K562 (cell line): ENCODE measurements at regions not wholly inside any gene's neighbourhood (a gene's known extent, or its start where the extent isn't known, plus 50 kb on each side); places are given as distances from the start of the nearest gene placed in this dataset.

ENCODE experiments used
- ATAC-seq: fragments of 200-7000 bp; cut with Tn5 transposase; 3 replicates; pipeline ENCODE4 v1.9.1; 2020; ENCODE audit warnings: moderate library complexity
- BruUV-seq: library from RNA; stranded (reverse); fragments of 400-500 nt; replicated peaks from 2 replicates; lab custom pipeline; 2021; lab: Mats Ljungman, UMichigan
- CTCF ChIA-PET: fragments of 300-600 bp; formaldehyde crosslinking; extraction: SDS; loops from one replicate; lab custom pipeline; 2021; ENCODE audit warnings: low intra/inter-chr PET ratio; lab: Yijun Ruan, JAX
- POLR2A ChIA-PET: fragments of 300-600, 350-650 bp; sonication (Branson Sonifier 250); formaldehyde crosslinking; extraction: SDS; loops from one replicate; lab custom pipeline; 2021; ENCODE audit warnings: antibody characterized with exemption, inconsistent platforms; lab: Yijun Ruan, JAX
- DNase-seq, 4 experiments: peaks; one replicate each; pipeline versions ENCODE4 v3.0.0 to v3.0.0-alpha.2; 2011 to 2018; ENCODE audit warnings: low spot score in 3 of 4, mixed read lengths in 3 of 4; ENCODE audit errors: extremely low read depth in 1 of 4
- FAIRE-seq: peaks from 2 replicates; lab custom pipeline; 2011; peaks lifted over from hg19 to GRCh38; lab: Jason Lieb, UNC
- H2AFZ ChIP-seq: 2 replicates; pipeline ENCODE4 v1.6.0; 2011; ENCODE audit warnings: low read depth, low read length, control low read depth, inconsistent platforms
- H3K27ac ChIP-seq: fragments of 200-600 bp; 3 replicates; pipeline ENCODE4 v1.8.0; 2011; ENCODE audit warnings: low read depth, mild to moderate bottlenecking, control low read depth, inconsistent platforms, low read length, moderate library complexity, mixed read lengths; ENCODE audit errors: extremely low read depth
- H3K27me3 ChIP-seq, 2 experiments: fragments of 300-600 bp in 1 of 2; 2 replicates in 1 of 2; 3 replicates in 1 of 2; pipeline versions ENCODE4 v1.6.0 to v1.8.0; 2011; ENCODE audit warnings: inconsistent platforms in 2 of 2, low read length in 2 of 2, mild to moderate bottlenecking in 1 of 2, mixed read lengths in 1 of 2, moderate library complexity in 1 of 2; ENCODE audit not compliant: control insufficient read depth in 2 of 2, insufficient read depth in 2 of 2
- H3K36me3 ChIP-seq: fragments of 300-600 bp; 3 replicates; pipeline ENCODE4 v1.8.0; 2011; ENCODE audit warnings: mild to moderate bottlenecking, low read length, inconsistent platforms; ENCODE audit not compliant: control insufficient read depth, insufficient read depth
- H3K4me1 ChIP-seq, 2 experiments: fragments of 200-600 bp in 1 of 2; replicated peaks in 1 of 2; 2 replicates in 1 of 2; 3 replicates in 1 of 2; pipeline versions ENCODE4 v1.5.1 to v1.8.0; 2011; ENCODE audit warnings: inconsistent platforms in 2 of 2, low read length in 2 of 2, mild to moderate bottlenecking in 1 of 2, mixed read lengths in 1 of 2, moderate library complexity in 1 of 2; ENCODE audit not compliant: control insufficient read depth in 2 of 2, insufficient read depth in 2 of 2
- H3K4me2 ChIP-seq: 2 replicates; pipeline ENCODE4 v1.6.1; 2011; ENCODE audit warnings: low read length, control low read depth, inconsistent platforms, mixed read lengths; ENCODE audit not compliant: insufficient read depth
- H3K4me3 ChIP-seq: fragments of 200-600 bp; sonication (generic), shearing (Covaris generic); 2 replicates; pipeline ENCODE4 v1.5.1; 2016; ENCODE audit warnings: control low read depth, inconsistent platforms
- H3K79me2 ChIP-seq: fragments of 200-600 bp; 3 replicates; pipeline ENCODE4 v1.8.0; 2011; ENCODE audit warnings: low read length, inconsistent platforms; ENCODE audit not compliant: control insufficient read depth, insufficient read depth
- H3K9ac ChIP-seq, 2 experiments: 2 replicates each; pipeline versions ENCODE4 v1.6.0 to v1.6.1; 2011; ENCODE audit warnings: low read depth in 2 of 2, low read length in 2 of 2, control low read depth in 1 of 2, inconsistent platforms in 1 of 2, mild to moderate bottlenecking in 1 of 2, mixed read lengths in 1 of 2; ENCODE audit not compliant: insufficient read depth in 1 of 2
- H3K9me1 ChIP-seq: one replicate; pipeline ENCODE4 v1.6.0; 2011; ENCODE audit warnings: inconsistent platforms, mild to moderate bottlenecking, low read length, moderate library complexity; ENCODE audit not compliant: control insufficient read depth, insufficient read depth
- H3K9me3 ChIP-seq: replicated peaks from 2 replicates; pipeline ENCODE4 v1.5.1; 2011; ENCODE audit warnings: low read depth, low read length, inconsistent platforms; ENCODE audit not compliant: control insufficient read depth, insufficient read depth
- H4K20me1 ChIP-seq: replicated peaks from 2 replicates; pipeline ENCODE4 v1.6.1; 2011; ENCODE audit warnings: low read length, inconsistent platforms, mixed read lengths; ENCODE audit not compliant: control insufficient read depth, insufficient read depth
- CEBPG ChIP-seq, 3 experiments: fragments of 200-800 bp in 1 of 3; sonication (Bioruptor generic) in 1 of 3; sonication (generic) in 1 of 3; formaldehyde crosslinking in 1 of 3; IDR thresholded peaks in 2 of 3; conservative IDR thresholded peaks in 1 of 3; 2 replicates each; pipeline versions ENCODE4 v1.6.1 to v1.8.0; 2016 to 2022; ENCODE audit warnings: missing compliant biosample characterization in 2 of 3, missing genetic modification characterization in 2 of 3, mild to moderate bottlenecking in 1 of 3, missing genetic modification reagents in 1 of 3
- CTBP1 ChIP-seq: fragments of 450-650 bp; IDR thresholded peaks from 2 replicates; pipeline ENCODE4 v1.6.1; 2016; ENCODE audit warnings: borderline replicate concordance
- EGR1 ChIP-seq: fragments of 450-650 bp; conservative IDR thresholded peaks from 2 replicates; pipeline ENCODE4 v1.6.1; 2017; ENCODE audit warnings: mild to moderate bottlenecking
- PKNOX1 ChIP-seq: fragments of 450-650 bp; IDR thresholded peaks from 2 replicates; pipeline ENCODE4 v1.6.1; 2016
- POLR2AphosphoS5 ChIP-seq: IDR thresholded peaks from 2 replicates; pipeline ENCODE4 v1.6.1; 2011; ENCODE audit warnings: mild to moderate bottlenecking, low read depth, low read length, moderate library complexity; ENCODE audit not compliant: control insufficient read depth, insufficient read depth
- SMAD1 ChIP-seq: fragments of 150-350 bp; IDR thresholded peaks from 2 replicates; pipeline ENCODE4 v1.6.1; 2014; ENCODE audit warnings: low read length, low read depth; ENCODE audit not compliant: partially characterized antibody
- SMARCC2 ChIP-seq: fragments of 450-650 bp; IDR thresholded peaks from 2 replicates; pipeline ENCODE4 v1.6.1; 2017; ENCODE audit warnings: antibody characterized with exemption, moderate library complexity, mild to moderate bottlenecking, low read depth
- STAG1 ChIP-seq: sonication (generic); formaldehyde crosslinking; IDR thresholded peaks from 2 replicates; pipeline ENCODE4 v1.5.0; 2020; ENCODE audit warnings: missing genetic modification reagents, borderline replicate concordance
- ZEB2 ChIP-seq: fragments of 450-650 bp; IDR thresholded peaks from 2 replicates; pipeline ENCODE4 v1.6.1; 2016
- ZNF3 ChIP-seq: fragments of 250-450 bp; sonication (Bioruptor Pico); IDR thresholded peaks from 2 replicates; pipeline ENCODE4 v1.5.0; 2021; ENCODE audit warnings: mild to moderate bottlenecking, moderate library complexity
- ZNF740 ChIP-seq, 3 experiments: fragments of 200-800 bp in 1 of 3; sonication (Bioruptor generic) in 1 of 3; sonication (generic) in 1 of 3; formaldehyde crosslinking in 1 of 3; IDR thresholded peaks; 2 replicates each; pipeline versions ENCODE4 v1.6.1 to v1.8.0; 2016 to 2022; ENCODE audit warnings: mild to moderate bottlenecking in 2 of 3, missing compliant biosample characterization in 2 of 3, missing genetic modification characterization in 2 of 3, missing genetic modification reagents in 1 of 3
- WGBS: fragments of 100-300 bp; shearing (Covaris generic); methylation state at CpG from one replicate; pipeline ENCODE4 v1.1.6; 2016; ENCODE audit warnings: low coverage, mixed read lengths; ENCODE audit not compliant: insufficient coverage; ENCODE audit errors: missing lambda C conversion rate; 5-methylcytosine and 5-hydroxymethylcytosine counted together
- in situ Hi-C: fragments of 300-500 bp; cut with MboI; formaldehyde crosslinking; loops from 4 replicates; pipeline ENCODE4 v1.15.0; 2018; ENCODE audit warnings: inconsistent platforms, mixed read lengths
- intact Hi-C: fragments of 100-400 bp; cut with micrococcal nuclease; formaldehyde crosslinking; loops from 2 replicates; pipeline ENCODE4 v1.14.2; 2022

- WGBS = 0% methylated on average over 1 of the region's 1 CpG
- Histone ChIP-seq H4K20me1 (no peaks in the 10 kb centered on the region), H3K9ac (no peak overlapping the region), H3K4me1 (no peaks in the 10 kb centered on the region), H3K79me2 (no peaks in the 10 kb centered on the region), H3K9me3 (no peaks in the 10 kb centered on the region), H2AFZ (no peak overlapping the region)
- in situ Hi-C loops = loop anchor here (25.0 kb wide), 1 partner anchor 1306 kb away; no protein-coding TSS in a partner anchor
- TF ChIP-seq CEBPG (CRISPR knock-in tag; IDR thresholded peaks at IDR 0.05) (no peak), CEBPG (tag; conservative IDR thresholded peaks at IDR 0.05 in 1 of 2, IDR thresholded peaks at IDR 0.05 in 1 of 2) (peak in 1 of 2 experiments; percentile 17; a peak in 1 of 4 replicates), SMAD1 (no peak)
- TF ChIP-seq, all 486 proteins: peak for 1
- H3K4me3 ChIP-seq = no peak overlapping the region
- ChIA-PET POLR2A (no interaction called here), CTCF (no interaction called here)
- DNase-seq (no peak), FAIRE-seq (no peak), ATAC-seq (no peak)
- no TSS peak for BruUV-seq
- intact Hi-C loops = loop anchor here (5.0 kb wide), 1 partner anchor 1151 kb away; no protein-coding TSS in a partner anchor
- H3K36me3 ChIP-seq = no peaks in the 10 kb centered on the region
- no peak overlapping the region for H3K4me2 ChIP-seq
- H3K27me3 ChIP-seq = no peaks in the 10 kb centered on the region
- H3K9me1 ChIP-seq = no peaks in the 10 kb centered on the region
- H3K27ac ChIP-seq = no peak overlapping the region
Measured at GRCh38 chr5:39580702-39581453, 156.1 kb upstream of the DAB2 start.

GRCh38 chr5:39579750-39580149 lies 155.0 kb upstream of the DAB2 start:
- Histone ChIP-seq H2AFZ (no peak overlapping the region), H3K79me2 (no peaks in the 10 kb centered on the region), H3K9me1 (no peaks in the 10 kb centered on the region), H3K9ac (no peak overlapping the region), H3K36me3 (no peaks in the 10 kb centered on the region), H3K4me3 (no peak overlapping the region), H3K27me3 (no peaks in the 10 kb centered on the region), H3K9me3 (no peaks in the 10 kb centered on the region), H4K20me1 (no peaks in the 10 kb centered on the region), H3K4me2 (no peak overlapping the region), H3K27ac (no peak overlapping the region), H3K4me1 (no peaks in the 10 kb centered on the region)
- FAIRE-seq (no peak), DNase-seq (no peak), ATAC-seq (no peak)
- WGBS = 0% methylated on average over 3 of the region's 3 CpGs
- ChIA-PET POLR2A (no interaction called here), CTCF (interaction anchor here (1.9 kb wide), 1 partner anchor 1108 kb away, joined by 17 read pairs; no protein-coding TSS in a partner anchor)
- intact Hi-C loops = loop anchor here (1.0 to 10.0 kb wide), 5 partner anchors 365 to 1298 kb away; partner anchors contain the start of gene FYB1
- in situ Hi-C loops = loop anchor here (10.0 to 25.0 kb wide), 2 partner anchors 1125 to 1308 kb away; no protein-coding TSS in a partner anchor
- no TSS peak for BruUV-seq
- TF ChIP-seq SMARCC2 = no peak
- no peak for TF ChIP-seq ZNF3 (CRISPR knock-in tag)
- TF ChIP-seq STAG1 (CRISPR knock-in tag) = no peak
- TF ChIP-seq PKNOX1 = no peak
- TF ChIP-seq POLR2AphosphoS5 = no peak
- no peak for TF ChIP-seq ZEB2
- no peak for TF ChIP-seq EGR1
- no peak for TF ChIP-seq ZNF740 (CRISPR knock-in tag; IDR thresholded peaks at IDR 0.05)
- TF ChIP-seq ZNF740 (tag; IDR thresholded peaks at IDR 0.05) = no peak
- no peak for TF ChIP-seq CTBP1
